GM12874 (cell line): ENCODE measurements at regions not wholly inside any gene's neighbourhood (a gene's known extent, or its start where the extent isn't known, plus 50 kb on each side); places are given as distances from the start of the nearest gene placed in this dataset.

ENCODE experiments used
- CTCF ChIP-seq: IDR thresholded peaks from 2 replicates; pipeline ENCODE4 v1.5.1; 2011; ENCODE audit warnings: low read depth, mild to moderate bottlenecking, control low read depth, low read length, moderate library complexity; ENCODE audit not compliant: insufficient read depth

- TF ChIP-seq CTCF = no peak
Observed at GRCh38 chr10:107623292-107623691, 458.8 kb upstream of the SORCS1 start.

- TF ChIP-seq CTCF = no peak
Observed at GRCh38 chr10:107619139-107619538, 454.6 kb upstream of the SORCS1 start.

GRCh38 chr10:107618504-107618994 is 454.0 kb upstream of the SORCS1 start:
- no peak for TF ChIP-seq CTCF

- no peak for TF ChIP-seq CTCF
Observed at GRCh38 chr10:107616463-107617410, 452.2 kb upstream of the SORCS1 start.

GRCh38 chr10:107616031-107616430 is 451.5 kb upstream of the SORCS1 start:
- no peak for TF ChIP-seq CTCF

GRCh38 chr10:107614939-107615685 is 450.6 kb upstream of the SORCS1 start:
- no peak for TF ChIP-seq CTCF

- no peak for TF ChIP-seq CTCF
Observed at GRCh38 chr10:107611115-107611514, 446.6 kb upstream of the SORCS1 start.
